GM21717 (cell line): ENCODE measurements at regions not wholly inside any gene's neighbourhood (a gene's known extent, or its start where the extent isn't known, plus 50 kb on each side); places are given as distances from the start of the nearest gene placed in this dataset.
"Not testable (repeated sequence)": the region's sequence is repeated elsewhere in the genome, so short reads cannot be mapped to it uniquely, and the experiment has no call there.

Experiments used
- ATAC-seq: cut with Tn5 transposase; IDR thresholded peaks from one replicate; pipeline ENCODE4 v1.9.1; 2021; ENCODE audit warnings: mild to moderate bottlenecking, moderate library complexity; ENCODE audit not compliant: unreplicated experiment

DNA sequence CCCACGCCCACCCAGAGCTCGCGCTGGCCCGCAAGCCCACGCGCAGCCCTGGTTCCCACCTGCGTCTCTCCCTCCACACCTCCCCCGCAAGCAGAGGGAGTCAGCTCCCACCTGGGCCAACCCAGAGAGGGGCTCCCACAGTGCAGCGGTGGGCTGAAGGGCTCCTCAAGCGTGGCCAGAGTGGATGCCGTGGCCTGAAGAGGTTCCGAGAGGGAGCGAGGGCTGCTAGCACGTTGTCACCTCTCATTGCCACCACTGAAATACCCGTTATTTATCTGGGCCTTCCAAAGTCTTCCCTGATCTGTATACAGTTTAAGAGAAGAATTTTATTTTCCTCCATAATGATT is 88.3 kb upstream of the MYLIP start:
- no peak for ATAC-seq

DNA sequence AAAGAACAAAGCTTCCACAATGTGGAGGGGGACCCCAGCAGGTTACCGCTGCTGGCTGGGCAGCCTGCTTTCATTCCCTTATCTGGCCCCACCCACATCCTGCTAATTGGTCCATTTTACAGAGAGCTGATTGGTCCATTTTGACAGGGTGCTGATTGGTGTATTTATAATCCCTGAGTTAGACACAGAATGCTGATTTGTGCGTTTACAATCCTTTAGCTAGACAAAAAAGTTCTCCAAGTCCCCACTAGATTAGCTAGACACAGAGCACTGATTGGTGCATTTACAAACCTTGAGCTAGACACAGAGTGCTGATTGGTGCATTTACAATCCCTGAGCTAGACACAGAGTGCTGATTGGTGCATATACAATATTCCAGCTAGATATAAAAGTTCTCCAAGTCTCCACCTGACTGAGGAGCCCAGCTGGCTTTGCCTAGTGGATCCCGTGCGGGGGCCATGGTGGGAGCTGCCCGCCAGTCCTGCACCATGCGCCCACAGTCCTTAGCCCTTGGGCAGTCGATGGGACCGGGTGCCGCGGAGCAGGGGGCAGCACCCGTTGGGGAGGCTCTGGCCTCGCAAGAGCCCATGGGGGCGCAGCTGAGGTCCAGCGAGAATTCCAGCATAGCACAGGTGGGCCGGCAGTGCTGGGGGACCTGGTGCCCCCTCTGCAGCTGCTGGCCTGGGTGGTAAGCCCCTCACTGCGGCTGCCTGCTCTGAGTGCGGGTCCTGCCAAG is 88.8 kb upstream of the MYLIP start:
- not testable (repeated sequence) for ATAC-seq

DNA sequence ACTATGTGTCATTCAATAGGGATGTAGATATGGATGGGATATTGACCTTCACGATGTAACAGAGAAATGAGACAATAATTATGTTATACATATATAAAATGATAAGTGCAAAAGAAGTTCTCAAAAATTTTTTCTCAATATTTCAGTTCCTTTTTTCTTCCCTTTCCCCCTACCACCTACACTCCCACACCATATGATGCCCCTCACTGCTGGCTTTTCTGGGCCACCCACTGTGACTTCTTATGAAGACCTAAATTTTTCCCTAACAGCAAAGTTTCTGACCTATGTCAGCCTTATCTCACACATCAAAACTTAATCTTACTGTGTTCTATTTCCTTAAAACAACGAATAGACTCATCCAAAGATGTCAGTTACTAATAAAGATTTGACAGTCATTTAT is 89.9 kb upstream of the MYLIP start:
- no peak for ATAC-seq

DNA sequence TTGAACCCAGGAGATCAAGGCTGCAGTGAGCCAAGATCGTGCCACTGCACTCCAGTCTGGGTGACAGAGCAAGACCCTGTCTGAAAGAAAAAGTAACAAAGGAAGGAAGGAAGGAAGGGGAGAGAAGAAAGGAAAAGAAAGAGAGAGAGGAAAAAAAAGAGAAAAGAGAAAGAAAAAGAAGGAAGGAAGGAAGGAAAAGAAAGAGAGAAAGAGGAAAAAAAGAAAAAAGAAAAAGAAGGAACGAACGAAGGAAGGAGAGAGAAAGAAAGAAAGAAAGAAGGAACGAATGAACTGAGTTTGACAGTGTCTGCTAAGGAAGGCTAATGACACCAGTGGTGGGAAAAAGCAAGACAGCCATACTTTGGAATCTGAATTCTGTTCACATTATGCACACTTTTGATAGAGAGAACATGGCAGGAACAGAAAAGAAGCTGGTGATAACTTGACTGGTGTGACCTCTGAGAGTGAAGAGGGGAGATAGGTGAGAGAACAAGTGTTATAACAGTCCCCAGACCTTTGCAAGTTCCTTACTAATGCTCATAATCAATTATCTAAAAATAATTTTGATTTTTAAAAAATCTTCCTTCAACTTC is 93.3 kb upstream of the MYLIP start:
- ATAC-seq, result no peak

DNA sequence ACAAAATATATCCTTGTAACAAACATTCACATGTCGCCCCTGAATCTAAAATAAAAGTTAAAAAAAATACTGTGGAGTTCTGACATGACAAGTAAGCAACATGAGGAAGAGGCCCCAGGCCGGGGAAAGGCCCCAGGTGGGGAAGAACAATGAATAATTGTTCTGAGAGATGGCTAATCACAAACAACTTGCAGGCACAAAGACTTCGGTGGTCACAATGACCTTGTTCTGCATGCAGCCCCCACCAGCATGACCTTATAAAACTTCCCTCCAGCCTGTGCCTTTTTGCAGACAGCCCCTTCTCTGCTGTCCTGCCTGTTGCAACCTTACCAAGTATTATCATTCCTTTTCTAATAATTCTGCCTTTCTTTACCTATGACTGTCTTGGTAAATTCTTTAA is 95.7 kb upstream of the MYLIP start:
- no peak for ATAC-seq

DNA sequence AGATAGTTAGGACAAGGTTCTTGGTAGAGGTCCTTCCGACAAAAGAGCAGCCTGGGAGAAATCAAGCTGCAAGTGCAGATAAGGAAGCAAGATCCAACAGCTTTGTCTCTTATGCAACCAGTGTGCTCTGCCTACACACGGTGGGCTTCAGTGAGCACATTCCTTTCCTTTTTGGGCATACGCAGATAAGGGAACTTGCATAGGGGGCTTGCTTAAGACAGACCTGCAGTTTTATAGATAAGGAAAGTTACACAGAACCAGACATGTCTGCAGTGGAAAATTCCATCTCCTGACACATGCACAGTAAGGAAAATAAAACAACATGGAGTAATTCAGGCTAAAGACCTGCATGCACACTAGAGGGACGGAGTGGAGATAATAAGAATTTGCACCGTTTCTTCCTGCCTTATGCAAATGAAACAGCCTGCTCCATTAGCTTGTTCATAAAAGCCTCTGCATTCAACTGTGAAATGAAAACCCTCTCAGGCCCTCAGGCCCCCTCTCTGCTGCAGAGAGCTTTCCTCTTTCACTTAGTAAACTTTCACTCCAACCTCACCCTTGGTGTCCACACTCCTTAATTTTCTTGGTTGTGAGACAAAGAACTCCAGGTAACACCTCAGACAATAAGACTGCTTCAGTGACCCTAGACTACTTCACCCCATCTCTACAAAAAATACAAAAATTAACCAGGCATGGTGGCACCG is 97.5 kb upstream of the MYLIP start:
- ATAC-seq, result no peak

DNA sequence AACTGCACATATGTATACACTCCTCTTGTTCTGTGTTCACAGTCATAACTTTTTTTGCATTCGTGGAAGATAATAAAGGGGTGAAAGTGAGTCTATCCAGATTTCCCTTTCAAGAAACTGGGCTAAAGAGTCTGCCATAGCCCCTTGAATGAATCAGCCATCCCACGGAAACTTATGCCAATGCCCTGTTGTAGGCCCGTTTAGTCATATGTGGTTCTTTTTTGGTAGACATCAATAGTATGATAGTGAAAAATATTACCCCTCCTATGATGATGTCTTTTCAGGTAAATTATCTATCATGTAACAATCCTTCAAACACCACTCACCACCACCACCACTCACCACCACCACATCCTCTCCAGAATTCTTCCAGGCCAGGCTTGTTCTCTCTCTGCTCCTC is 99.9 kb upstream of the MYLIP start:
- ATAC-seq, result no peak

DNA sequence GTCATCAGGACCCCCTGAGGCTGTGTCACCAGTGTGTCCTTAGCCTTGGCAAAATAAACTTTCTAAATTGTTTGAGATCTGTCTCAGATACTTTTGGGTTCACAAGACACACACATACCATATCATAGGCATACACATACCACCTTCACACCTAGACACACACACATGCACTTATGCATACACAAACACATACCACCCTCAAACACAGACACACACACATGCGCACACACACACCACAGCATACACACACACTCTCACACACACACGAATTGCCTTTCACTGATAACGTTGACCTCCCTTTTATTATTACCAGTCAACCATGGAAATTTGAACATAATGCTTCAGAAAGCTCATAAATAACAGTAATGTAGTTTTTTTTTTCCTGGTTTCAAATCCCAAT is 108.6 kb upstream of the MYLIP start:
- ATAC-seq, result no peak

DNA sequence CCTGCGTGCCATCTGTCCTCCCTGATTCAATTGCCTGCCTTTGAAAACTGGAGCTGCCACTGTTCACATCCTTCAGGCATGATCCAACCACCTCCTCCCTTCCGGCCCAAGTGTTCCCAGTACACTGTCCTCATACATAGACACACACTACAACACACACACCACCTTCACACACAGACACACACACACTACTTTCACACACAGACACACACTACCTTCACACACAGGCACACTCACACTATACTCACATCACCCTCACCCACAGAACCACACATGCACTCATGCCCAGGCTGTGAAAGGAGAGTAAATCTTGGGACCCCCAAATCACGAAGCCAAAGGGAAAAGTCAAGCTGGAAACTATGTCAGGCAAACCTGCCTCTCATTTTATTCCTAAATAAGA is 109.4 kb upstream of the MYLIP start:
- no peak for ATAC-seq

DNA sequence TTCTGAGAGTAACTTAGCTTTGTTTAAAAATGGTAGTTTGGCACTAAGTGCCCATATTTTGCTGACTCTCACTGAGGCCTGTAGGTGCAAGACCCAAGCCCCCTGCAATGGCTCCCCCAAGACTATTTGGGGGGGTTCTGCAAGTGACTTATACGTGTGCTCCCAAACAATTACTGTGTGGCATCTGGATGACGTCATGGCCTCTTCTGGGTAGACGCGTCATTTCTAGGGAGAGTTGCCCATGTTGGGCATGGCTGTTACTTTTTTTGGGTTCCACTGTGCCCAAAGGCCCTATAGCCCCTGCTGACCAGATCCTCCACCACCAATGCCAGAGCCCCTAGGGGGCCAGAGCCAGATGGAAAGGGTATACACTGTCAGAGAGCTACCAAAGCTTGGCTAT is 110.3 kb upstream of the MYLIP start:
- no peak for ATAC-seq

DNA sequence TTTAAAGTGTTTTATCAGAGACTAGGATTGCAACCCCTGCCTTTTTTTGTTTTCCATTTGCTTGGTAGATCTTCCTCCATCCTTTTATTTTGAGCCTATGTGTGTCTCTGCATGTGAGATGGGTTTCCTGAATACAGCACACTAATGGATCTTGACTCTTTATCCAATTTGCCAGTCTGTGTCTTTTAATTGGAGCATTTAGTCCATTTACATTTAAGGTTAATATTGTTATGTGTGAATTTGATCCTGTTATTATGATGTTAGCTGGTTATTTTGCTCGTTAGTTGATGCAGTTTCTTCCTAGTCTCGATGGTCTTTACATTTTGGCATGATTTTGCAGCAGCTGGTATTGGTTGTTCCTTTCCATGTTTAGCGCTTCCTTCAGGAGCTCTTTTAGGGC is 114.6 kb upstream of the MYLIP start:
- not testable (repeated sequence) for ATAC-seq

DNA sequence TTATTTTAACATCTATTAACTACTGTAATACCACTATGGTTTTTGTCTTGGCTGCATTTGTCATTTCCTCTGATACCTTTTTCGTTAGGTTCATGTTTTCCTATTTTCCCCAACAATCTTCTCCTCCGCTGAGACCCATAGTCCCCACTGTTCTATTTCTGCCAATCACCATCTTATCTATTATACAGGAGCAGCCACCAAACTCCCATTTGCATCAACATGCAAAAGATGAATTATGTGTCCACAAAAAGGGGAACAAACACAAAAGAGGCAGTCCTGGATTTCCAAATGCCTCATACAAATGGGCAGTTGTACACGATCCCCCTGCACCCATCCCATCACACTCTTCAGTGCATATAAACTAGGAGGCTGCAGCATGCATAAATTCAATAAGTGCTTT is 121.7 kb upstream of the MYLIP start:
- ATAC-seq, result no peak

DNA sequence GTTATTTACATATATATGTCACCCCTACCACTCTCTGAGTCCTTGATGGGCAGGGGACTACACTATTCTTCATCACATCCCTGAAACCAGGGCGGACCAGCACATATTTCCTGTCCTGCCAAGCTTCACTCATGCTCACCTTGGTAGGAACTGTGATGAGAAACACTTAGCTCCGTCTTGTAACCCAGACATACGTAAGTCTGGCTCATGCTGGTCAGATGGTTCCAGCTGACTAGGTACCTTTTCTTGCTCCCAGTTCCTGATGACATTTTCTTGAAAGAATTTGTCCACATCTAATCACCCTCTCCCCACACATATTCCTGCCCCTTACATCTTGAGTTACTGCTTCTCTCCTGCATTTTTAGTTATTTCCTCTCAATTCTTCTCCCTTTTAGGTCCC is 122.2 kb upstream of the MYLIP start:
- no peak for ATAC-seq

DNA sequence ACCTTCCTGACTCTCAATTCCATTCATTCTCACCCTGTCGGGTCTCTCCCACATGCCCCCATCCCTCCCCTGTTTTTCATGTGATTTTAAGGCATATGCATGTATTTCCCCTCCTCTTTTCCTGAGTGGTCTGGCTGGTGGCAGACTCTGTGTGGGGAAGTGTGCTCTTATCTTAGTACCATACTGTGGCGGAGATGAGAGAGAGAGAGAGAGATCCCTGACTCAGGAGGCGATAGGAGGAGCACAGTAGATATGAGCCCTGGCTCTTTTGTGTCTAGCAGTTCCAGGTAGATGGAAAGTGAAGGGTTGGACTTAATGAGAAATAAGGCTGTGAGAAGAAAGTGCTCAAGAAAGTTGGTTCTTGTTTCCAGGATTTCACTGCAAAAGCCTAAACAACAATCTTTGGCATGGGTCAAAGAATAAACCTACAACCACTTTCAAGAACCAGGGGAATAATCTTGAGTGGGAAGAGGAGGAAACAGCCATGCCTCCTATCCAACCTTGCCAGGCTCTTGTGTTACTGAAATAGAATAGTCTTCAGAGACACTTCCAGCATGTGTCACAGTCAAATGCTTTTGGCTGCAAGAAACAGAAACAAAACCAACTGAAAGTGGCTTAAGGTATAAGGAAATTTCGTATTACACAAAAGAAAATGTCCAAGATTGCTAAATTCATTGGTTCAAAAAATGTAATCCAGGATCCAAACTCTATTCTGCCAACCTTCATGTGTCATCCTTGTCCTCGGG is 123.8 kb upstream of the MYLIP start:
- no peak for ATAC-seq

DNA sequence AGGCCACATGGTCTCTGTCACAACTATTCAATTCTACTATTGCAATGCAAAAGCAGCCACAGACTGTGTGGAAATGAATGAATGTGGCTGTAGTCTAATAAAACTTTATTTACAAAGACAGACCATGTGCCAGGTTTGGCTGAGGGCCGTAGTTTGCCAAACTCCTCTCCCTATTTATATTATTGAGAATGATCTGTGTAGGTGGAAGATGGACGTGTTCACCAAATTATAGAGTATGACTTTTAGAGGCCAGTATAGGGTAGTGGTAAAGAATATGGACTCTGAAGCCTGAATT is 125.7 kb upstream of the MYLIP start:
- no peak for ATAC-seq

DNA sequence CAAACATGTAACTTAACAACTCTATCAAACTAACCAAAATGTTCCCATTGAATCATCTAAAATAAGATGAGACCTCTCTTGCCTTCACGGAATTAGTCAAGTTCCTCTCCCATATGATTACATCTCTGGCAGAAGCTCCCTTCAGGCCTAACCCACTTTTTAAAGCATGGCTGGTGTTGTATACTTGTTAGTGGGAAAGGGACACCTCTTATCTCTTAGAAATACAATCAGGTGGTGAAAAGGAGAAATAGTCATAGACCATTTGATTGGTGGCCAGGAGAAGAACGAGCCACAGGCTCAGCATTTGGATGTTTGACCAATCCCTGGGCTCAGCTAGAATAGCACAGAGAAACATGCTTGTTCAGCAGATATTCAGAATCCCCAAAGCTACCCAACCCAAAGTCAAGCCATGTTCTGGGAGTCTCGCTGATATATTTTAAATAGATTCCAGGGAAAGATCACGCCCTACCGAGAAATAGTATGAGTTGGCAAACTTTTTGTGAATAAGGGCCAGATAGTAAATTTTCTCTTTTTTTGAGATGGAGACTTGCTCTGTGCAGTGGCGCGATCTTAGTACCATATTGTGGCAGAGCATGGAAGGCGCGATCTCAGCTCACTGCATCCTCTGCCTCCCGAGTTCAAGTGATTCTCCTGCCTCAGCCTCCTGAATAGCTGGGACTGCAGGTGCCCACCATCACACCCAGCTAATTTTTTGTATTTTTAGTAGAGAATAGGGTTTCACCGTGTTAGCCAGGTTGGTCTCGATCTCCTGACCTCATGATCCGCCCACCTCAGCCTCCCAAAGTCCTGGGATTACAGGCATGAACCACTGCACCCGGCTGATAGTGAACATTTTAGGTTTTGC is 126.3 kb upstream of the MYLIP start:
- ATAC-seq, result no peak

DNA sequence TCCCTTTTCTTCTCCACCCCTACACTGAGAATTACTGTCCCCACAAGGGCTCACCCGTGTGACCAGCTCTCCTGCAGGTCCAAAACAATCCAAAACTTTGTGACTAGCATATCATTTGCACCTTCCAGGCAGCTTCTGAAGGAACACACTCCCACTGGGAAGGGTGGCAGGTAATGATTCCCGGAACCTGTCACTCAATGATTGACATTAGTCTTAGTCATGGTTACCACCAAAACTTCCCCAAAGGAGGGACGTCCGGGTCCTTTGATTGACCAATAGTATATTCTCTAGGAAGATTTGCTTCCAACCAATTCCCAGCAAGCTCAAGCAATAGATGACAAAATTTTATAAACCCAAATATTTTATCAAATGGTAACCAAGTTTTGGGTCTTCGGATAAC is 127.7 kb upstream of the MYLIP start:
- no peak for ATAC-seq

DNA sequence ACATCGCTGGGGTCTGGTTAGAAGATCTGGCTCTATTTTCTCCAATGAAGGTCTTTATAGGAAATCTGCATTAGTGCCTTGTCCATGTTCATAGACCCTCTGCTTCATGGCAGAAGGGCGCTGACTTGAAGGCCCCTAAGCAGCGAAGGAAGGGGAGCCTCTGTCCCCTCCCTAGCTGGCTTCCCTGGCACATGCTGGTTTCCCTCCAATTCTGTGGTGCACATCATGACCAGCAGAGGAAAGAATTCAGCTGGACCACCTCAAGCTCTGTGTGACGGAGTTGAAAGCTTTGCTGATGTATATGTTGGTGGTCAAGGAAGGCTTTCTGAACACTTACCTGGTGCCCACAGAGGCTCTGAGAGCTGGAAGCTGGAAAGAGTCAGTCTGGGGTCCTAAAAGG is 129.7 kb upstream of the MYLIP start:
- no peak for ATAC-seq

DNA sequence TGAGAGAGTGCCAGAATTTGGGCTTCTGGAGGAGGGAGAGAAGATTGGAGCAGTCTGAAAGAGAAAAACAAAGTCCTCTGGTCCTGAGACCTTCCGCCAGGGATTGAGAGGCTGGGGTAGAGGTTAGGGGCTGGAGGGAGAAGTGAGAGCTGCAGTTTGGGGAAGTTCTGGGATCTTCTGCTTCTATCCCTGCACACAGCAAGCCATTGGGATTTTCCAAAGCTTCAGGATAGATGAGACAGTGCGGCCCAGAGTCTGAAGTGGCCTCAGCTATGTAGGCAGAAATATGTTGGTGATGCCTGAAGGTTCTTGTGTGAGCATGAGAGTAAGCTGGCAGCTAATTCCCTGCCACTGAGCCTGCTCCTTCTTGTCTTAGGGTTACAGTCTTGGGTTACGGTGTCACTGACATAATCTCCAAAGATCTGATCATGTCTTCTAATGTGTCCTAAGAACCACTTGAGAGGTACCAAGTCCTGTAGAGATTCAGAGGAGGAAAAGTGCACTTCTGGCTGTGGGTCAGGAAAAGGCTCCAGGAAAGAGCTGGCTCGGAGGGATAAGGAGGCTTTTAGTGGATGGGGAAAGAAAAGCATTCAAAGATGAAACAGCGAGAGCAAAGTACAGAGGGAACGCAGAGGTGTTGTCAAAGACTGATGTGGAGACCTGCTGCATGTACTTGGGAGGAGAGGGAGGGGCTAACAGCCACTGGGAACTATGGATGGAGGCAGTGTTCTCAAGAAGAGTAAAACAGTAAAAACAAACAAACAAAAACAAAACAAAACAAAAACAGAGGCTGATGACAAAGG is 131.1 kb upstream of the MYLIP start:
- ATAC-seq, result no peak

DNA sequence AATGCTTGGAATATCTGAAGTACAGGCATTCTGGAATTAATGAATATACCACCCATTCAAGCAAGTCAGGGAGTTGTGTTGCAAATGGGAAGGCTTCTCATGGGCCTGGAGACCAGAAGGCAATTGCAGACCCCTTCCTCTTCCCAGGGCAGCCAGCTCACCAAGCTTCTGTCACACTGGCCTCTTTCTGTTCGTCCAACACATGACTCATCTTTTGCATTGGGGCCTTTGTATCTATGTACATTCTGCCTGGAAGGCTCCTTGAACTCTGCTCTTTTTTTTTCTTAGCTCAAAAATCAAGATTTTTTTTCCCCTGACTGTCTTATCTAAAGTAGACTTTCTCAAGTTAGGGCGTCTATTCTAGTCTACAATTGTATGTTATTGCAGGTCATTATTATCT is 132.9 kb upstream of the MYLIP start:
- no peak for ATAC-seq
